H9 (cell line): ENCODE measurements at regions not wholly inside any gene's neighbourhood (a gene's known extent, or its start where the extent isn't known, plus 50 kb on each side); places are given as distances from the start of the nearest gene placed in this dataset.

ENCODE experiments used
- DNase-seq: peaks from one replicate; pipeline ENCODE4 v3.0.0-alpha.2; 2017
- H2AFZ ChIP-seq: one replicate; pipeline ENCODE4 v1.6.1; 2013; ENCODE audit warnings: mild to moderate bottlenecking, low read length, control low read depth, moderate library complexity
- H2AK5ac ChIP-seq: 2 replicates; pipeline ENCODE4 v1.6.1; 2013; ENCODE audit warnings: low read length, control low read depth, mixed read lengths; ENCODE audit not compliant: insufficient read length
- H2BK120ac ChIP-seq: one replicate; pipeline ENCODE4 v1.6.1; 2013; ENCODE audit warnings: low read depth, mild to moderate bottlenecking, low read length, control low read depth, inconsistent platforms; ENCODE audit not compliant: poor library complexity, severe bottlenecking
- H2BK12ac ChIP-seq: 2 replicates; pipeline ENCODE4 v1.6.1; 2013; ENCODE audit warnings: low read length, control low read depth, mixed read lengths, low read depth; ENCODE audit not compliant: insufficient read length
- H2BK15ac ChIP-seq: 2 replicates; pipeline ENCODE4 v1.6.1; 2013; ENCODE audit warnings: low read depth, low read length, control low read depth
- H2BK20ac ChIP-seq: one replicate; pipeline ENCODE4 v1.6.1; 2013; ENCODE audit warnings: low read depth, mild to moderate bottlenecking, low read length, control low read depth, inconsistent platforms; ENCODE audit not compliant: poor library complexity, severe bottlenecking
- H2BK5ac ChIP-seq: 2 replicates; pipeline ENCODE4 v1.6.1; 2013; ENCODE audit warnings: low read length, control low read depth, mixed read lengths; ENCODE audit not compliant: insufficient read length
- H3K14ac ChIP-seq: 2 replicates; pipeline ENCODE4 v1.6.1; 2013; ENCODE audit warnings: low read length, control low read depth; ENCODE audit not compliant: insufficient read depth
- H3K18ac ChIP-seq: 2 replicates; pipeline ENCODE4 v1.6.1; 2013; ENCODE audit warnings: low read depth, mild to moderate bottlenecking, mixed read lengths, low read length, control low read depth; ENCODE audit not compliant: insufficient read length
- H3K23ac ChIP-seq: 2 replicates; pipeline ENCODE4 v1.6.1; 2013; ENCODE audit warnings: low read length, control low read depth, mixed read lengths, low read depth; ENCODE audit not compliant: insufficient read length
- H3K23me2 ChIP-seq: 2 replicates; pipeline ENCODE4 v1.6.1; 2013; ENCODE audit warnings: low read depth, mild to moderate bottlenecking, mixed read lengths, low read length, control low read depth; ENCODE audit not compliant: insufficient read length, poor library complexity, severe bottlenecking
- H3K27ac ChIP-seq: 2 replicates; pipeline ENCODE4 v1.5.1; 2013; ENCODE audit warnings: low read length, control low read depth, mixed read lengths, low read depth; ENCODE audit not compliant: insufficient read length
- H3K27me3 ChIP-seq: 2 replicates; pipeline ENCODE4 v1.6.1; 2013; ENCODE audit warnings: low read length, control low read depth, inconsistent platforms; ENCODE audit not compliant: insufficient read depth
- H3K4ac ChIP-seq: 2 replicates; pipeline ENCODE4 v1.6.1; 2013; ENCODE audit warnings: low read depth, mild to moderate bottlenecking, control low read depth, inconsistent platforms, low read length, moderate library complexity
- H3K4me1 ChIP-seq: 2 replicates; pipeline ENCODE4 v1.6.1; 2013; ENCODE audit warnings: low read length, control low read depth, inconsistent platforms; ENCODE audit not compliant: insufficient read depth
- H3K4me2 ChIP-seq: 2 replicates; pipeline ENCODE4 v1.6.1; 2013; ENCODE audit warnings: low read length, control low read depth, mixed read lengths; ENCODE audit not compliant: insufficient read length, insufficient read depth
- H3K56ac ChIP-seq: 2 replicates; pipeline ENCODE4 v1.6.1; 2013; ENCODE audit warnings: low read depth, mild to moderate bottlenecking, mixed read lengths, low read length, control low read depth; ENCODE audit not compliant: insufficient read length
- H3K79me1 ChIP-seq: 2 replicates; pipeline ENCODE4 v1.6.1; 2013; ENCODE audit warnings: low read depth, mild to moderate bottlenecking, moderate library complexity, low read length, control low read depth, inconsistent platforms; ENCODE audit not compliant: insufficient read depth, poor library complexity, severe bottlenecking
- H3K79me2 ChIP-seq: 2 replicates; pipeline ENCODE4 v1.6.1; 2013; ENCODE audit warnings: low read length, control low read depth, inconsistent platforms; ENCODE audit not compliant: insufficient read depth
- H3K9ac ChIP-seq: 2 replicates; pipeline ENCODE4 v1.6.1; 2013; ENCODE audit warnings: low read length, control low read depth, mixed read lengths; ENCODE audit not compliant: insufficient read length; ENCODE audit errors: extremely low read depth
- H3K9me3 ChIP-seq: one replicate; pipeline ENCODE4 v1.6.1; 2013; ENCODE audit warnings: low read depth, low read length, inconsistent platforms; ENCODE audit not compliant: control insufficient read depth
- H3T11ph ChIP-seq: one replicate; pipeline ENCODE4 v1.6.1; 2013; ENCODE audit warnings: mild to moderate bottlenecking, low read length, control low read depth, inconsistent platforms
- H4K20me1 ChIP-seq: one replicate; pipeline ENCODE4 v1.6.1; 2013; ENCODE audit not compliant: control insufficient read depth, insufficient read length, insufficient read depth
- H4K5ac ChIP-seq: 2 replicates; pipeline ENCODE4 v1.6.1; 2013; ENCODE audit warnings: low read depth, mild to moderate bottlenecking, mixed read lengths, low read length, control low read depth; ENCODE audit not compliant: insufficient read length
- H4K8ac ChIP-seq: replicated peaks from 2 replicates; pipeline ENCODE4 v1.6.1; 2013; ENCODE audit warnings: low read length, control low read depth, mixed read lengths, low read depth; ENCODE audit not compliant: insufficient read length
- H4K91ac ChIP-seq: 2 replicates; pipeline ENCODE4 v1.6.1; 2013; ENCODE audit warnings: low read depth, mild to moderate bottlenecking, moderate library complexity, mixed read lengths, low read length, control low read depth; ENCODE audit not compliant: insufficient read length
- H3K27ac Mint-ChIP-seq, 3 experiments: 2 replicates in 2 of 3; 3 replicates in 1 of 3; pipeline ENCODE4 v1.8.0; 2020 to 2021; ENCODE audit warnings: mixed read lengths in 3 of 3, mild to moderate bottlenecking in 1 of 3, moderate library complexity in 1 of 3
- H3K27me3 Mint-ChIP-seq: 2 replicates; pipeline ENCODE4 v1.8.0; 2021; ENCODE audit warnings: low read depth, mild to moderate bottlenecking, moderate library complexity, mixed read lengths
- H3K36me3 Mint-ChIP-seq, 3 experiments: 2 replicates in 2 of 3; 3 replicates in 1 of 3; pipeline ENCODE4 v1.8.0; 2020 to 2021; ENCODE audit warnings: low read depth in 3 of 3, mixed read lengths in 3 of 3; ENCODE audit not compliant: insufficient read depth in 1 of 3
- H3K4me1 Mint-ChIP-seq, 2 experiments: 2 replicates each; pipeline ENCODE4 v1.8.0; 2020; ENCODE audit warnings: mixed read lengths in 2 of 2
- H3K4me3 Mint-ChIP-seq, 2 experiments: 2 replicates in 1 of 2; 3 replicates in 1 of 2; pipeline ENCODE4 v1.8.0; 2020 to 2021; ENCODE audit warnings: mild to moderate bottlenecking in 2 of 2, mixed read lengths in 2 of 2, moderate library complexity in 1 of 2
- H3K9me3 Mint-ChIP-seq, 2 experiments: 2 replicates in 1 of 2; 3 replicates in 1 of 2; pipeline ENCODE4 v1.8.0; 2020; ENCODE audit warnings: mild to moderate bottlenecking in 2 of 2, mixed read lengths in 2 of 2, moderate library complexity in 1 of 2
- WGBS: extraction: QIAGEN DNeasy Blood & Tissue Kit; methylation state at CpG from one replicate; pipeline ENCODE4 v1.1.7; 2013; ENCODE audit warnings: missing lambda C conversion rate, low lambda C conversion rate, mixed read lengths; ENCODE audit not compliant: insufficient read length; ENCODE audit errors: extremely low coverage; 5-methylcytosine and 5-hydroxymethylcytosine counted together
- TF ChIP-seq, protein P1 (sequence below): fragments of 200-600 bp; sonication (generic); conservative IDR thresholded peaks from 3 replicates; pipeline ENCODE4 v1.8.0; 2021; ENCODE audit warnings: antibody characterized with exemption, mild to moderate bottlenecking

DNA sequence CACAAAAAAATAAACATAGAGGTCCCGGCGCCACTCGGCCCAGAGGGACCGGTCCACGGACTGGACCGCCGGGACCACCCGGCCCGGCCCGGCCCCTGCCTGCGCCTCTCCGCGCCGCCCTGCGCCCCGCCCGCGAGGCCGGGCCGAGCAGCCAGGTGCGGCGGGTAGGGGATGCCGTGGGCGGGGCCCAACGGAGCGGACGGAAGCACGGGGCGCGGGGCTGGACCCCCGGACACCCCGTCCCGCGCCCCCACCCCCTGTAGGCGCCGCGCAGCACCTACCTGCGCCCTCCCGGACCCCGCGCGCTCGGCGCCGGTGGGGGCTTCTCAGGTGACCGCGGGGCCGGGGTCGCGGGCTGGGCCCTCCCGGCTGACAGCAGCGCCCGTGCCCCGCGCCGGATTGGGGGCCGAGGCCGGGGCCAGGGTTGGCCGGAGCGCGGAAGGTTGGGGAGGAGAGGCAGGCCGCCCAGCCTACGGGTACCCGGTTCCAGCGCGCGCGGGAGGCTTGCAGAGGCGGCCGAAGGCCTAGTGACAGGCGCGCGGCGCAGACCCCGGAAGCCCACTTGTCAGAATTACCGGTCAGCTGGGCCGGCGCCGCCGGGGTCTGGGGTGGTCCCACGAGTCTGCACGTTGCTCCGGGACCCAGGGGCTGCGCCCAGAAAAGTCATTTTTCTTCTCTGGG, 351.9 kb upstream of the CAMK1G start:
- Histone ChIP-seq H4K20me1 (no peaks in the 10 kb centered on the region), H3K79me1 (no peaks in the 10 kb centered on the region), H3K27me3 (no peaks in the 10 kb centered on the region), H4K5ac (no peak overlapping the region), H2BK5ac (no peak overlapping the region), H2BK15ac (no peak overlapping the region), H2AFZ (no peak overlapping the region), H3K23ac (no peak overlapping the region), H3K4me2 (no peak overlapping the region), H4K8ac (no peak overlapping the region), H2BK120ac (no peak overlapping the region), H3K14ac (no peak overlapping the region), H2BK12ac (no peak overlapping the region), H3K23me2 (no peaks in the 10 kb centered on the region), H2BK20ac (no peak overlapping the region), H3K4me1 (no peaks in the 10 kb centered on the region; the same call in 1 of the 2 replicates), H2AK5ac (no peak overlapping the region), H4K91ac (no peak overlapping the region), H3K9me3 (no peaks in the 10 kb centered on the region), H3K79me2 (no peaks in the 10 kb centered on the region), H3T11ph (no peak overlapping the region), H3K27ac (no peak overlapping the region), H3K56ac (no peak overlapping the region), H3K9ac (no peak overlapping the region), H3K18ac (no peak overlapping the region), H3K4ac (no peak overlapping the region)
- Mint-ChIP-seq H3K27me3 (peaks cover 2% of the 10 kb centered on the region), H3K4me1 (peaks cover 13 to 22% of the 10 kb centered on the region in 2 experiments), H3K4me3 (no peak overlapping the region), H3K9me3 (peaks cover 8 to 14% of the 10 kb centered on the region in 2 experiments), H3K36me3 (peaks cover 4 to 13% (median 4%) of the 10 kb centered on the region in 3 experiments; a peak in 6 of 7 replicates), H3K27ac (no peak overlapping the region)
- no CpG with 5 or more reads among the region's 84 CpGs for WGBS
- no peak for DNase-seq
- TF ChIP-seq, protein P1, sequence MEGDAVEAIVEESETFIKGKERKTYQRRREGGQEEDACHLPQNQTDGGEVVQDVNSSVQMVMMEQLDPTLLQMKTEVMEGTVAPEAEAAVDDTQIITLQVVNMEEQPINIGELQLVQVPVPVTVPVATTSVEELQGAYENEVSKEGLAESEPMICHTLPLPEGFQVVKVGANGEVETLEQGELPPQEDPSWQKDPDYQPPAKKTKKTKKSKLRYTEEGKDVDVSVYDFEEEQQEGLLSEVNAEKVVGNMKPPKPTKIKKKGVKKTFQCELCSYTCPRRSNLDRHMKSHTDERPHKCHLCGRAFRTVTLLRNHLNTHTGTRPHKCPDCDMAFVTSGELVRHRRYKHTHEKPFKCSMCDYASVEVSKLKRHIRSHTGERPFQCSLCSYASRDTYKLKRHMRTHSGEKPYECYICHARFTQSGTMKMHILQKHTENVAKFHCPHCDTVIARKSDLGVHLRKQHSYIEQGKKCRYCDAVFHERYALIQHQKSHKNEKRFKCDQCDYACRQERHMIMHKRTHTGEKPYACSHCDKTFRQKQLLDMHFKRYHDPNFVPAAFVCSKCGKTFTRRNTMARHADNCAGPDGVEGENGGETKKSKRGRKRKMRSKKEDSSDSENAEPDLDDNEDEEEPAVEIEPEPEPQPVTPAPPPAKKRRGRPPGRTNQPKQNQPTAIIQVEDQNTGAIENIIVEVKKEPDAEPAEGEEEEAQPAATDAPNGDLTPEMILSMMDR: no peak
